ENCODE measurements at regions not wholly inside any gene's neighbourhood (a gene's known extent, or its start where the extent isn't known, plus 50 kb on each side); places are given as distances from the start of the nearest gene placed in this dataset.

DNA sequence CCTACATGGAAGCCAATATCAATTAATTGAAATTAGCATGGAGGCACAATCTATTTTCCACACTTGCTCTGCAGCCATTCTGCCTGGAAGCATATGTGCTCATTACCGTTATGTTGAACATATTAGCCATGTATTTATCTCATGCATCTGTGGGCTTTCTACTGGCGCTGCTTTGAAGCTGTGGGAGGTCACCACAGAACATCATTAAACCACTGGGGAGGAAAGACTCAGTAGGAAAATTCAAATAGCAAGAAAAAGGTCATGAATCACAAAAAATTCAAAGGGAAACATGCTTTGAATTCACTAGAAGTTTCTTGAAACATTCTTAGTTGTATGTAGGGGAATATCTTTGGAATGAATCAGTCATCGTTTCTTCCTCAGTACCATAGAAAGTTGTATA, 652.5 kb downstream of the EDEM1 start:
- Histone ChIP-seq H3K27ac (no peak overlapping the region), H3K4me1 (no peaks in the 10 kb centered on the region), H3K4me3 (no peak overlapping the region), H3K9me3 (no peaks in the 10 kb centered on the region), H3K36me3 (no peaks in the 10 kb centered on the region), H3K27me3 (no peaks in the 10 kb centered on the region)
- TF ChIP-seq POLR2A (IDR thresholded peaks at IDR 0.05) (no peak), CTCF (IDR thresholded peaks at IDR 0.05) (no peak), EP300 (IDR thresholded peaks at IDR 0.05) (no peak), POLR2AphosphoS5 (IDR thresholded peaks at IDR 0.05) (no peak)
- 73 to 79% methylated on average over 3 of the region's 3 CpGs for whole genome bisulfite sequencing, 2 donors
- ATAC-seq (ENCODE audit: low FRiP score in 2 of 2) (no peak), DNase-seq (no peak)

- ATAC-seq (ENCODE audit: low FRiP score in 2 of 2), result no peak
- 57 to 65% methylated on average over 2 of the region's 2 CpGs for WGBS, 2 donors
- no peak for DNase-seq
Measured at GRCh38 chr3:5841599-5841998, 654.1 kb downstream of the EDEM1 start.

DNA sequence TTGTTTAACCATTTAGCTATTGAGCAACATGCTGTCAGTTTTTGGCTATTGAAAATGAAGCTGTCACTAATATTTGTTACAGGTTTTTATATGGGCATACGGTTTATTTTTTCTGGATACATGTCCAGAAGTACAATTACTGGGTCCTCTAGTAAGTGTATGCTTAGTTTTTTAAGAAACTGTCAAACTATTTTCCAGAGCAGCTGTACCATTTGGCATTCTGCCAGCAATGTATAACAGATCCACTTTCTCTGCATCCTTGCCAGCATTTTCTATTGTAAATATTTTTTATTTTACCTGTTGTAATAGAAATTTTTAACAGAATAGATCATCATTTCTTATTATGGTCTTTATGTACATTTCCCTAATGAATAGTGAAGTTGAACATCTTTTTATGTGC, 658.8 kb downstream of the EDEM1 start:
- no peak overlapping the region for H3K4me3 ChIP-seq
- H3K9me3 ChIP-seq, result no peaks in the 10 kb centered on the region
- WGBS, 2 donors, result 58 to 81% methylated on average over 1 of the region's 1 CpG
- no peak overlapping the region for H3K27ac ChIP-seq
- ATAC-seq (ENCODE audit: low FRiP score in 2 of 2), result no peak
- no peaks in the 10 kb centered on the region for H3K36me3 ChIP-seq
- no peaks in the 10 kb centered on the region for H3K4me1 ChIP-seq
- TF ChIP-seq CTCF (IDR thresholded peaks at IDR 0.05) (no peak), POLR2A (IDR thresholded peaks at IDR 0.05) (no peak), EP300 (IDR thresholded peaks at IDR 0.05) (no peak), POLR2AphosphoS5 (IDR thresholded peaks at IDR 0.05) (no peak)
- DNase-seq, result no peak
- no peaks in the 10 kb centered on the region for H3K27me3 ChIP-seq

More at GRCh38 chr3:5841599-5841998, 654.1 kb downstream of the EDEM1 start:
- H3K9me3 ChIP-seq, result no peaks in the 10 kb centered on the region
- no peaks in the 10 kb centered on the region for H3K4me1 ChIP-seq
- no peaks in the 10 kb centered on the region for H3K36me3 ChIP-seq
- H3K27me3 ChIP-seq, result no peaks in the 10 kb centered on the region
- no peak overlapping the region for H3K4me3 ChIP-seq
- no peak overlapping the region for H3K27ac ChIP-seq
- TF ChIP-seq POLR2A (IDR thresholded peaks at IDR 0.05) (no peak), POLR2AphosphoS5 (IDR thresholded peaks at IDR 0.05) (no peak), CTCF (IDR thresholded peaks at IDR 0.05) (no peak), EP300 (IDR thresholded peaks at IDR 0.05) (no peak)

- no peaks in the 10 kb centered on the region for H3K27me3 ChIP-seq
- DNase-seq, result no peak
Measured at GRCh38 chr3:5861151-5861550, 673.6 kb downstream of the EDEM1 start.

DNA sequence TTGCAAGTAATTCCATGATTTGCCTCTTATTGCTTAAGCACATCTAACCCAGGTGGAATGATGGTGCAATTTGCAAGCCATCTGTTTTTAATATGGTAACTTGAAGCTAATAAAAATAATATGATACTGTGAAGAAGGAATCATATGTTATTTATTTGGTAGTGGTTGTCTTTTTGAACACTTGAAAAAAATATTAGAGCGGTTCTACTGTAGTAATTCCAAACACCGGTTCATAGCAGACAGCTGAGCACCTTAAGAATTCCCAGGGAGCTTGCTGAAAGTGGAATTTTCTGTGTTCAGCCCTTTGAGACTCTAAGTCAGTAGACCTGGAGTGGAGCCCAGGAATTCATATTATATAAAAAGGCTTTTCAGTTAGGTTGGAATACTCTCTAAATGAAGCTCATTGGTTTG, 687.4 kb downstream of the EDEM1 start:
- DNase-seq, result no peak
- WGBS, 2 donors, result 66 to 72% methylated on average over 2 of the region's 2 CpGs
- no peak overlapping the region for H3K27ac ChIP-seq
- ATAC-seq (ENCODE audit: low FRiP score in 2 of 2), result no peak
- no peaks in the 10 kb centered on the region for H3K27me3 ChIP-seq
- TF ChIP-seq POLR2AphosphoS5 (IDR thresholded peaks at IDR 0.05), result no peak
- no peak for TF ChIP-seq EP300 (IDR thresholded peaks at IDR 0.05)
- TF ChIP-seq POLR2A (IDR thresholded peaks at IDR 0.05), result no peak
- TF ChIP-seq CTCF (IDR thresholded peaks at IDR 0.05), result no peak
- no peaks in the 10 kb centered on the region for H3K4me1 ChIP-seq
- H3K9me3 ChIP-seq, result no peaks in the 10 kb centered on the region
- H3K4me3 ChIP-seq, result no peak overlapping the region
- H3K36me3 ChIP-seq, result no peaks in the 10 kb centered on the region

More at GRCh38 chr3:5861151-5861550, 673.6 kb downstream of the EDEM1 start:
- H3K27ac ChIP-seq, result no peak overlapping the region
- no peak for ATAC-seq (ENCODE audit: low FRiP score in 2 of 2)
- no peaks in the 10 kb centered on the region for H3K36me3 ChIP-seq
- no peak overlapping the region for H3K4me3 ChIP-seq
- 50 to 53% methylated on average over 3 of the region's 3 CpGs for WGBS, 2 donors
- no peaks in the 10 kb centered on the region for H3K9me3 ChIP-seq
- H3K4me1 ChIP-seq, result no peaks in the 10 kb centered on the region
- TF ChIP-seq EP300 (IDR thresholded peaks at IDR 0.05), result no peak
